ENCODE measurements at regions not wholly inside any gene's neighbourhood (a gene's known extent, or its start where the extent isn't known, plus 50 kb on each side); places are given as distances from the start of the nearest gene placed in this dataset.

- TF ChIP-seq POLR2A (IDR thresholded peaks at IDR 0.05) (no peak), POLR2AphosphoS5 (IDR thresholded peaks at IDR 0.05) (no peak)
- TF ChIP-seq, protein P1, sequence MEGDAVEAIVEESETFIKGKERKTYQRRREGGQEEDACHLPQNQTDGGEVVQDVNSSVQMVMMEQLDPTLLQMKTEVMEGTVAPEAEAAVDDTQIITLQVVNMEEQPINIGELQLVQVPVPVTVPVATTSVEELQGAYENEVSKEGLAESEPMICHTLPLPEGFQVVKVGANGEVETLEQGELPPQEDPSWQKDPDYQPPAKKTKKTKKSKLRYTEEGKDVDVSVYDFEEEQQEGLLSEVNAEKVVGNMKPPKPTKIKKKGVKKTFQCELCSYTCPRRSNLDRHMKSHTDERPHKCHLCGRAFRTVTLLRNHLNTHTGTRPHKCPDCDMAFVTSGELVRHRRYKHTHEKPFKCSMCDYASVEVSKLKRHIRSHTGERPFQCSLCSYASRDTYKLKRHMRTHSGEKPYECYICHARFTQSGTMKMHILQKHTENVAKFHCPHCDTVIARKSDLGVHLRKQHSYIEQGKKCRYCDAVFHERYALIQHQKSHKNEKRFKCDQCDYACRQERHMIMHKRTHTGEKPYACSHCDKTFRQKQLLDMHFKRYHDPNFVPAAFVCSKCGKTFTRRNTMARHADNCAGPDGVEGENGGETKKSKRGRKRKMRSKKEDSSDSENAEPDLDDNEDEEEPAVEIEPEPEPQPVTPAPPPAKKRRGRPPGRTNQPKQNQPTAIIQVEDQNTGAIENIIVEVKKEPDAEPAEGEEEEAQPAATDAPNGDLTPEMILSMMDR (IDR thresholded peaks at IDR 0.05) = no peak
- H3K9me3 ChIP-seq = no peaks in the 10 kb centered on the region
- WGBS = 7% methylated on average over 3 of the region's 3 CpGs
- no peak overlapping the region for H3K27ac ChIP-seq
- intact Hi-C loops (cut with DNase I) = no loop called here
- DNase-seq (ENCODE audit: low spot score) = no peak
- no peaks in the 10 kb centered on the region for H3K27me3 ChIP-seq (replicated peaks; ENCODE audit: insufficient read depth)
- H3K4me1 ChIP-seq (replicated peaks) = no peaks in the 10 kb centered on the region
- H3K4me3 ChIP-seq = no peak overlapping the region
- no peaks in the 10 kb centered on the region for H3K36me3 ChIP-seq
Measured at GRCh38 chr4:23584024-23584423, 305.8 kb downstream of the PPARGC1A start.

DNA sequence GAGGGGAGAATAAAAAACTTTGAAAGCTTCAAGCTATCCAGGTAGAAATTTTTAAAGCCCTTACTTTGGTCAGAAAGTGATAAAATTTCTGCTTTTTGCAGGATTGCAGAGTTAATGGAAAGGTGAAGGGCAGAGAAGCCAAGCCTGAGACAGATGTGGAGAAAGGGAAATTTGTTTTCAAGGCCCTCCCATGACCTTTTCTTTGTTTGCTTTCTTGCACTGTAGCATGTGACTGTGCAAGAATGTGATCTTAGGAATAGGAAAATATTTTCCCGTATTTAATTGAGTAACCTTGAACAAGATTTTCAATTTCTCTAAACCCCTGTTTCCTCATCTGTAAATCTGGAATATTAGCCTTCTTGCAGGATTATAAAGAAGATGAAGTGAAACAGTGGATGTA, 307.2 kb downstream of the PPARGC1A start:
- H3K27me3 ChIP-seq (replicated peaks; ENCODE audit: insufficient read depth) = no peaks in the 10 kb centered on the region
- TF ChIP-seq POLR2AphosphoS5 (IDR thresholded peaks at IDR 0.05) (no peak), POLR2A (IDR thresholded peaks at IDR 0.05) (no peak)
- TF ChIP-seq, protein P1 (IDR thresholded peaks at IDR 0.05) = no peak
- DNase-seq (ENCODE audit: low spot score) = no peak
- H3K27ac ChIP-seq = no peak overlapping the region
- H3K4me1 ChIP-seq (replicated peaks) = no peaks in the 10 kb centered on the region
- intact Hi-C loops (cut with DNase I) = no loop called here
- H3K36me3 ChIP-seq = no peaks in the 10 kb centered on the region
- 34% methylated on average over 1 of the region's 1 CpG for WGBS
- no peaks in the 10 kb centered on the region for H3K9me3 ChIP-seq
- no peak overlapping the region for H3K4me3 ChIP-seq

GRCh38 chr4:23579166-23579565, 310.7 kb downstream of the PPARGC1A start:
- H3K9me3 ChIP-seq = no peaks in the 10 kb centered on the region
- no peak overlapping the region for H3K4me3 ChIP-seq

GRCh38 chr4:23577398-23577797, 312.4 kb downstream of the PPARGC1A start:
- intact Hi-C loops (cut with DNase I) = no loop called here
- Histone ChIP-seq H3K36me3 (no peaks in the 10 kb centered on the region), H3K27me3 (replicated peaks; ENCODE audit: insufficient read depth) (no peaks in the 10 kb centered on the region), H3K4me3 (no peak overlapping the region), H3K9me3 (no peaks in the 10 kb centered on the region), H3K27ac (no peak overlapping the region), H3K4me1 (replicated peaks) (no peaks in the 10 kb centered on the region)
- 27% methylated on average over 5 of the region's 5 CpGs for WGBS
- TF ChIP-seq, protein P1 (IDR thresholded peaks at IDR 0.05) = no peak
- TF ChIP-seq POLR2A (IDR thresholded peaks at IDR 0.05) (no peak), POLR2AphosphoS5 (IDR thresholded peaks at IDR 0.05) (no peak)
- no peak for DNase-seq (ENCODE audit: low spot score)

More at GRCh38 chr4:23579166-23579565, 310.7 kb downstream of the PPARGC1A start:
- no peak overlapping the region for H3K27ac ChIP-seq
- TF ChIP-seq, protein P1 (IDR thresholded peaks at IDR 0.05) = no peak
- TF ChIP-seq POLR2A (IDR thresholded peaks at IDR 0.05) (no peak), POLR2AphosphoS5 (IDR thresholded peaks at IDR 0.05) (no peak)
- WGBS = 65% methylated on average over 6 of the region's 6 CpGs
- H3K36me3 ChIP-seq = no peaks in the 10 kb centered on the region
- H3K27me3 ChIP-seq (replicated peaks; ENCODE audit: insufficient read depth) = no peaks in the 10 kb centered on the region
- DNase-seq (ENCODE audit: low spot score) = no peak
- intact Hi-C loops (cut with DNase I) = no loop called here
- no peaks in the 10 kb centered on the region for H3K4me1 ChIP-seq (replicated peaks)

- no peaks in the 10 kb centered on the region for H3K4me1 ChIP-seq (replicated peaks)
- TF ChIP-seq, protein P1 (IDR thresholded peaks at IDR 0.05) = no peak
- no peak for TF ChIP-seq POLR2A (IDR thresholded peaks at IDR 0.05)
- TF ChIP-seq POLR2AphosphoS5 (IDR thresholded peaks at IDR 0.05) = no peak
- no peaks in the 10 kb centered on the region for H3K36me3 ChIP-seq
- H3K9me3 ChIP-seq = no peaks in the 10 kb centered on the region
- no peaks in the 10 kb centered on the region for H3K27me3 ChIP-seq (replicated peaks; ENCODE audit: insufficient read depth)
- DNase-seq (ENCODE audit: low spot score) = no peak
- 93% methylated on average over 4 of the region's 4 CpGs for whole genome bisulfite sequencing
- H3K4me3 ChIP-seq = no peak overlapping the region
- H3K27ac ChIP-seq = no peak overlapping the region
- intact Hi-C loops (cut with DNase I) = no loop called here
Measured at GRCh38 chr4:23572382-23572781, 317.5 kb downstream of the PPARGC1A start.

All from prostate gland (tissue), 2 donors.